Tibial artery (tissue), 4 donors: ENCODE measurements at regions not wholly inside any gene's neighbourhood (a gene's known extent, or its start where the extent isn't known, plus 50 kb on each side); places are given as distances from the start of the nearest gene placed in this dataset.
"Not testable (repeated sequence)": the region's sequence is repeated elsewhere in the genome, so short reads cannot be mapped to it uniquely, and the experiment has no call there.

Experiments used
- DNase-seq, 2 donors: peaks; one replicate each; pipeline ENCODE4 v3.0.0-alpha.2; 2019
- H3K27ac ChIP-seq, 2 donors: fragments of 200-600 bp; sonication (generic) in 1 of 2; 1 replicate in 1 of 2; 2 replicates in 1 of 2; pipeline ENCODE4 v1.5.1; 2018 to 2019; ENCODE audit warnings: mild to moderate bottlenecking in 1 of 2
- H3K27me3 ChIP-seq, 2 donors: fragments of 200-600 bp; sonication (generic) in 1 of 2; one replicate each; pipeline versions ENCODE4 v1.5.1 to v1.6.0; 2016 to 2019
- H3K36me3 ChIP-seq, 3 donors: fragments of 200-600 bp; sonication (generic) in 2 of 3; one replicate each; pipeline ENCODE4 v1.5.1; 2016 to 2019; ENCODE audit warnings: mild to moderate bottlenecking in 2 of 3
- H3K4me1 ChIP-seq, 4 donors: fragments of 200-600 bp; sonication (generic) in 2 of 4; 1 replicate in 3 of 4; 2 replicates in 1 of 4; pipeline ENCODE4 v1.5.1; 2016 to 2019
- H3K4me3 ChIP-seq, 2 donors: fragments of 200-600 bp; sonication (generic) in 1 of 2; 1 replicate in 1 of 2; 2 replicates in 1 of 2; pipeline ENCODE4 v1.5.1; 2018 to 2019; ENCODE audit warnings: mild to moderate bottlenecking in 2 of 2
- H3K9me3 ChIP-seq, 3 donors: fragments of 200-600 bp; sonication (generic) in 1 of 3; one replicate each; pipeline ENCODE4 v1.5.1; 2016 to 2019
- intact Hi-C: fragments of 100-400 bp; cut with DNase I; formaldehyde crosslinking; loops from one replicate; pipeline ENCODE4 v1.15.0; 2023; ENCODE audit warnings: low total_unique reads
- TF ChIP-seq, protein P1 (sequence below), 2 experiments: fragments of 200-600 bp in 1 of 2; fragments of 450-650 bp in 1 of 2; IDR thresholded peaks; one replicate each; pipeline ENCODE4 v1.5.1; 2017 to 2019; ENCODE audit warnings: antibody characterized with exemption in 2 of 2, mild to moderate bottlenecking in 1 of 2, moderate library complexity in 1 of 2

DNA sequence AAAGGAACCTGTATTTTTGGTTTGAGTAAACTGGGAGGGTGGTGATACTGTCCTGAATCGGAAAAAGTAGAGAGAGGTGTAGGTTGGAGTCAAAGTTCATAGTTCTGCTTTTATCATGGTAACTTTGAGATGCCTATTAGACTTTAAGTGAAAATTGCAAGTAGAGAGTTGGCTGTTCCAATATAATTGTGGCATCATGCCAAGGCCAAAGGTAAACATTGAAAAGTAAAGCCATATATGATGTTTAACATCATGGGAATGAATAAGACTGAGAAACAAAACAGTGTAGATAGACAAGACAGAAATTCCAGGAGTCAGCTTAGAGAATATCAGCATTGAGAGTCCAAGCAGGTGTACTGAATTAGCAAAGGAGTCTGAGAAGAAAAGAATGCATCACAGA is 570.9 kb downstream of the HTR7 start:
- H3K27ac ChIP-seq = no peak overlapping the region
- TF ChIP-seq, protein P1, sequence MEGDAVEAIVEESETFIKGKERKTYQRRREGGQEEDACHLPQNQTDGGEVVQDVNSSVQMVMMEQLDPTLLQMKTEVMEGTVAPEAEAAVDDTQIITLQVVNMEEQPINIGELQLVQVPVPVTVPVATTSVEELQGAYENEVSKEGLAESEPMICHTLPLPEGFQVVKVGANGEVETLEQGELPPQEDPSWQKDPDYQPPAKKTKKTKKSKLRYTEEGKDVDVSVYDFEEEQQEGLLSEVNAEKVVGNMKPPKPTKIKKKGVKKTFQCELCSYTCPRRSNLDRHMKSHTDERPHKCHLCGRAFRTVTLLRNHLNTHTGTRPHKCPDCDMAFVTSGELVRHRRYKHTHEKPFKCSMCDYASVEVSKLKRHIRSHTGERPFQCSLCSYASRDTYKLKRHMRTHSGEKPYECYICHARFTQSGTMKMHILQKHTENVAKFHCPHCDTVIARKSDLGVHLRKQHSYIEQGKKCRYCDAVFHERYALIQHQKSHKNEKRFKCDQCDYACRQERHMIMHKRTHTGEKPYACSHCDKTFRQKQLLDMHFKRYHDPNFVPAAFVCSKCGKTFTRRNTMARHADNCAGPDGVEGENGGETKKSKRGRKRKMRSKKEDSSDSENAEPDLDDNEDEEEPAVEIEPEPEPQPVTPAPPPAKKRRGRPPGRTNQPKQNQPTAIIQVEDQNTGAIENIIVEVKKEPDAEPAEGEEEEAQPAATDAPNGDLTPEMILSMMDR (IDR thresholded peaks at IDR 0.05) = no peak
- intact Hi-C loops = no loop called here
- no peak for DNase-seq
- no peaks in the 10 kb centered on the region for H3K27me3 ChIP-seq
- no peaks in the 10 kb centered on the region for H3K9me3 ChIP-seq
- no peaks in the 10 kb centered on the region for H3K36me3 ChIP-seq
- peaks cover 0 to 8% (median 0%) of the 10 kb centered on the region in 4 donors for H3K4me1 ChIP-seq
- no peak overlapping the region for H3K4me3 ChIP-seq

DNA sequence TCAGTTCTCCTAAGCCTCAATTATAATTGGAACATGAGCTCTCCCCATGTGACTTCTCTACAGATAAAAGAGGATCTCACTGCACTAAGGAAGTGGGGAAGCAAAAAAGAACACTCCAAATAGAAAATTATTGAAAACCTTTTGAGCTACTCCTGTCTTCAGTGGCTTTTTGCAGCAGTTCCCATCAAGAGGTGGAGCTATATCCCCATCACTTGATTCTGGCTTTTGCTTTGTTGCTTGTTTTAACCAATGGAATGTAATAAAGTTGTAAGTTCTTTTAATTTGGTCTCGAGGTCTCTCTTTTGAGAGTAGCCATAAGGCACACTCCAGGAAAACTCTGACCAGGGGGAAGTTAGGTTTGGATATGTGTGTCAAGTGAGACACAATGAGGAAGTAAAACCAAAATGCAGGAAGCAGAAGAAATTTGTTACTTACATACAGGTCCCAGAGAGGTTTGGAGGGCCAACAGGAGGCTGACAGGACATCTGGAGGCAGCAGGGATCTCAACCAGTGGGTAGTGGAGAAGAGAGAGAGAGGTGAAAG is 569.4 kb downstream of the HTR7 start:
- peaks cover 0 to 8% (median 0%) of the 10 kb centered on the region in 4 donors for H3K4me1 ChIP-seq
- intact Hi-C loops = no loop called here
- no peaks in the 10 kb centered on the region for H3K27me3 ChIP-seq
- no peak for DNase-seq
- no peak overlapping the region for H3K4me3 ChIP-seq
- no peak overlapping the region for H3K27ac ChIP-seq
- no peaks in the 10 kb centered on the region for H3K9me3 ChIP-seq
- no peaks in the 10 kb centered on the region for H3K36me3 ChIP-seq
- TF ChIP-seq, protein P1 (IDR thresholded peaks at IDR 0.05) = peak in 1 of 2 experiments; percentile 8

DNA sequence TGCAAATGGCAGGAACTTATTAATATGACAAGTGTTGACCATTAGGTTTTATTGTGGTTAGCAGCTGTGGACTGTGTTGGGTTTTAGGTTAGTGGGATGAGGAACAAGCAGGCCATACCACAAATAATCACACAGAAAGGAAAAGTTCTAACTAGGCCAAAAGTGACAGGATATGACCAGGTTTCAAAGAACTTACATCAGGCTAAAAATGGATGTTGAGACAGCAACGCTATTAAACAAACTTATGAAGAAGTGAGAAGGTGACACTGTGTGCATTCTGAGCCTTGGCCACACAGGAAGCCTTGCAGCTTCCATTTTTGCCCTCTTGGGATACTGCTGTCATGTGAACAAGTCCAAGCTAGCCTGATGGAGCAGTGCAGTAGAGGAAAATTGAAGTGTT is 568.8 kb downstream of the HTR7 start:
- Histone ChIP-seq H3K4me1 (peaks cover 0 to 8% (median 0%) of the 10 kb centered on the region in 4 donors), H3K36me3 (no peaks in the 10 kb centered on the region), H3K27me3 (no peaks in the 10 kb centered on the region), H3K27ac (no peak overlapping the region), H3K9me3 (no peaks in the 10 kb centered on the region), H3K4me3 (no peak overlapping the region)
- intact Hi-C loops = no loop called here
- TF ChIP-seq, protein P1 (IDR thresholded peaks at IDR 0.05) = no peak
- no peak for DNase-seq

- Histone ChIP-seq H3K9me3 (no peaks in the 10 kb centered on the region), H3K4me3 (no peak overlapping the region), H3K27ac (no peak overlapping the region), H3K4me1 (peaks cover 0 to 7% (median 0%) of the 10 kb centered on the region in 4 donors), H3K27me3 (no peaks in the 10 kb centered on the region), H3K36me3 (no peaks in the 10 kb centered on the region)
- DNase-seq = no peak
- TF ChIP-seq, protein P1 (IDR thresholded peaks at IDR 0.05) = no peak
- intact Hi-C loops = no loop called here
These were observed 564.2 kb downstream of the HTR7 start for GRCh38 chr10:90293616-90294015.

DNA sequence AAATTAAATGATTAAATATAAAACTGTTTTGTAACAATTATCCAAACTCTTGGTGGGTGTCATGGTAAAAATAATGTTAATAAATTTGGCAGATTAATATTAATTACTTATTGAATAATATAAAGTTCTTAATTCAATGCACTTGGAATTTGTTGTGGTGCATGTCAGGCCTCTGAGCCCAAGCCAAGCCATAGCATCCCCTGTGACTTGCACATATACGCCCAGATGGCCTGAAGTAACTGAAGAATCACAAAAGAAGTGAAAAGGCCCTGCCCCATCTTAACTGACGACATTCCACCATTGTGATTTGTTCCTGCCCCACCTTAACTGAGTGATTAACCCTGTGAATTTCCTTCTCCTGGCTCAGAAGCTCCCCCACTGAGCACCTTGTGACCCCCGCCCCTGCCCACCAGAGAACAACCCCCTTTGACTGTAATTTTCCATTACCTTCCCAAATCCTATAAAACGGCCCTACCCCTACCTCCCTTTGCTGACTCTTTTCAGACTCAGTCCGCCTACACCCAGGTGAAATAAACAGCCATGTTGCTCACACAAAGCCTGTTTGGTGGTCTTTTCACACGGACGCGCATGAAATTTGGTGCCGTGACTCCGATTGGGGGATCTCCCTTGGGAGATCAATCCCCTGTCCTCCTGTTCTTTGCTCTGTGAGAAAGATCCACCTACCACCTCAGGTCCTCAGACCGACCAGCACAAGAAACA is 562.9 kb downstream of the HTR7 start:
- H3K27ac ChIP-seq, H3K4me3 ChIP-seq, H3K27me3 ChIP-seq, H3K36me3 ChIP-seq, H3K4me1 ChIP-seq, H3K9me3 ChIP-seq, intact Hi-C loops, DNase-seq: not testable (repeated sequence)

- H3K27ac ChIP-seq, intact Hi-C loops, H3K4me3 ChIP-seq, DNase-seq, H3K27me3 ChIP-seq, H3K9me3 ChIP-seq, H3K36me3 ChIP-seq: not testable (repeated sequence)
- H3K4me1 ChIP-seq = peaks cover 0 to 13% (median 2%) of the 10 kb centered on the region in 4 donors
These were observed 555.8 kb downstream of the HTR7 start for GRCh38 chr10:90302031-90302430.
